GM12873 (cell line): ENCODE measurements at regions not wholly inside any gene's neighbourhood (a gene's known extent, or its start where the extent isn't known, plus 50 kb on each side); places are given as distances from the start of the nearest gene placed in this dataset.

Experiments
- CTCF ChIP-seq: IDR thresholded peaks from 2 replicates; pipeline ENCODE4 v1.5.1; 2012; ENCODE audit warnings: low read depth, mild to moderate bottlenecking, moderate library complexity, low read length, control low read depth; ENCODE audit not compliant: insufficient read depth; ENCODE audit errors: missing control alignments

GRCh38 chr1:4444086-4444485, 210.3 kb upstream of the AJAP1 start:
- TF ChIP-seq CTCF = no peak

DNA sequence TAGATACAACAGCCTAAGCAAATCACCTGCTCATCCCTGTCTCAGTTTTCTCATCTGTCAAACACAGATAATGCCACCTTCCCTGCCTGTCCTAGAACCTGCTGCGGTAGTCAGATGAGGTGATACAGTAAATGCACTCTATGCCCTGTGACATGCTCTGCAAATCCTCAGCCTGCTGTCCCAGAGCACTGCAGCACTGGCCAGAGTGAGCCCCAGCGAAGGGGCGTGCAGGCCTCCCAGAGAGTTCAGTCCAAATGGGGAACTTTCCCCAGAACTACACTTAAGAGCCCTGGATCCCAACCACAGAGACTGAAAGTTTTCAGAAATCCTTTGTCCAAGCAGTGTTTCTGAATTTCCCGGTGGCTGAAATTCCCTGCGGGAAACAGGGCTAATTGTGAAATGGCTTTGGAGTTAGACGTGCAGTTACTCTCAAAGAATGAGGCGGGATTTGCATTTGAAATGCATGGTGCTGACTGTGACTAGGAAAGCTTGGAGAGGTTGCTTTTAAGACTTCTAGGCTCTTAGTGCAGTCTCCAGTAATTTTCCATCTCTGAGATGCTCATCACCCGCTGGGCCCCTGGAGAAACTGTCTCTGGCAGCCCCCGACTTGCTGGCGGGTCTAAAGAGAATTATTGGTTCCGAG, 206.5 kb upstream of the AJAP1 start:
- TF ChIP-seq CTCF = no peak

GRCh38 chr1:4449972-4450371, 204.4 kb upstream of the AJAP1 start:
- TF ChIP-seq CTCF = no peak

DNA sequence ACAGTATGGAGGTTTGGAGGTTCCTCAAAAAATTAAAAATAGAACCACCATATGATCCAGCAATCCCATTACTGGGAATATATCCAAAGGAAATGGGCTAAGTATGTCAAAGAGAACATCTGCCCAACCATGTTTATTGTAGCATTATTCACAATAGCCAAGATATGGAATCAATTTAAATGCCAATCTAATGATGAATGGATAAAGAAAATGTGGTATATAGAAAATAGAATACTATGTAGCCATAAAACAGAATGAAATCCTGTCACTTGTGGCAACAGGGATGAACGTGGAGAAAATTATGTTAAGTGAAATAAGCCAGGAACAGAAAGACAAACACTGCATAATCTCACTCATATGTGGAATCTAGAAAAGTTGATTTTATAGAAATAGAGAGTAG, 201.7 kb upstream of the AJAP1 start:
- TF ChIP-seq CTCF = no peak

GRCh38 chr1:4460052-4460451, 194.4 kb upstream of the AJAP1 start:
- no peak for TF ChIP-seq CTCF

DNA sequence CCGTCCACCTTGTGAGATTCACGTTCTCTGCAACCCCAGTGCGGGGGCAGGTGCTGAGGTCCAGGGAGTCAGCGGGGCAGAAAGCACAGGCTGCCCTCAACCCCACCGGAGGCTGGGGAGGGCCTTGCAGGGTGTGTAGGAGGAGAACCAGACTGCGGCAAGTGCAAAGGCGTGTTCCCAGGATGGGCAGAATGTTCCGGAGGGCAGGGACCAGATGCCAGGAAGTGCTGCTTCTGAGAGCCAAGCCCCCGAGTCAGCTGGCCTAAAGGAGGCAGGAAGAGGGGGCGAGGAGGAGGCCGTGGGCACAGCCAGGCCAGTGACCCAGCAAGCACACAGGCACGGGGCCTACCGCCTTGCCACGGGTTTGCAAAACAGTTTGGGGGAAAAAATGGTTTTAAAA, 193.8 kb upstream of the AJAP1 start:
- TF ChIP-seq CTCF = no peak

GRCh38 chr1:4461726-4462290, 192.6 kb upstream of the AJAP1 start:
- no peak for TF ChIP-seq CTCF
